GM18517 (cell line): ENCODE measurements at regions not wholly inside any gene's neighbourhood (a gene's known extent, or its start where the extent isn't known, plus 50 kb on each side); places are given as distances from the start of the nearest gene placed in this dataset.
A peak's percentile ranks its signal among the peaks of the same experiment; 100 is the strongest.
"Not testable (repeated sequence)": the region's sequence is repeated elsewhere in the genome, so short reads cannot be mapped to it uniquely, and the experiment has no call there.

ENCODE experiments used
- ATAC-seq: cut with Tn5 transposase; IDR thresholded peaks from one replicate; pipeline ENCODE4 v1.9.1; 2021; ENCODE audit warnings: mild to moderate bottlenecking, moderate library complexity; ENCODE audit not compliant: unreplicated experiment

GRCh38 chr9:72471096-72471495 lies 50.3 kb upstream of the TMC1 start:
- ATAC-seq = no peak

GRCh38 chr9:72467766-72468738 lies 53.4 kb upstream of the TMC1 start:
- no peak for ATAC-seq

GRCh38 chr9:72465593-72465984 lies 55.8 kb upstream of the TMC1 start:
- no peak for ATAC-seq

GRCh38 chr9:72464857-72465592 lies 56.4 kb upstream of the TMC1 start:
- ATAC-seq = no peak

- ATAC-seq = no peak
These were observed 59.1 kb upstream of the TMC1 start for GRCh38 chr9:72462340-72462739.

GRCh38 chr9:72460342-72461312 lies 60.8 kb upstream of the TMC1 start:
- peak; percentile 56 for ATAC-seq

- ATAC-seq = no peak
These were observed 62.1 kb upstream of the TMC1 start for GRCh38 chr9:72459308-72459707.

- no peak for ATAC-seq
These were observed 63.3 kb upstream of the TMC1 start for GRCh38 chr9:72458153-72458552.

- ATAC-seq = no peak
These were observed 64.0 kb upstream of the TMC1 start for GRCh38 chr9:72457366-72457765.

- no peak for ATAC-seq
These were observed 66.4 kb upstream of the TMC1 start for GRCh38 chr9:72454871-72455491.

GRCh38 chr9:72453797-72454196 lies 67.6 kb upstream of the TMC1 start:
- no peak for ATAC-seq

- ATAC-seq = not testable (repeated sequence)
These were observed 75.2 kb upstream of the TMC1 start for GRCh38 chr9:72446241-72446640.

GRCh38 chr9:72445306-72445995 lies 76.0 kb upstream of the TMC1 start:
- ATAC-seq = no peak

GRCh38 chr9:72444435-72444834 lies 77.0 kb upstream of the TMC1 start:
- ATAC-seq = no peak

- peak; percentile 93 for ATAC-seq
These were observed 77.6 kb upstream of the TMC1 start for GRCh38 chr9:72443855-72444254.

GRCh38 chr9:72441848-72442607 lies 77.0 kb upstream of the ZFAND5 start:
- no peak for ATAC-seq

GRCh38 chr9:72440992-72441847 lies 76.2 kb upstream of the ZFAND5 start:
- no peak for ATAC-seq

GRCh38 chr9:72440378-72440777 lies 75.4 kb upstream of the ZFAND5 start:
- no peak for ATAC-seq
